ENCODE measurements at regions not wholly inside any gene's neighbourhood (a gene's known extent, or its start where the extent isn't known, plus 50 kb on each side); places are given as distances from the start of the nearest gene placed in this dataset.

- no peak for DNase-seq (ENCODE audit: extremely low read depth, low read depth)
Observed at GRCh38 chr7:25985196-25985595, 166.8 kb upstream of the NFE2L3 start.

- no peak for DNase-seq (ENCODE audit: extremely low read depth, low read depth)
Observed at GRCh38 chr7:25988640-25989039, 163.4 kb upstream of the NFE2L3 start.

DNA sequence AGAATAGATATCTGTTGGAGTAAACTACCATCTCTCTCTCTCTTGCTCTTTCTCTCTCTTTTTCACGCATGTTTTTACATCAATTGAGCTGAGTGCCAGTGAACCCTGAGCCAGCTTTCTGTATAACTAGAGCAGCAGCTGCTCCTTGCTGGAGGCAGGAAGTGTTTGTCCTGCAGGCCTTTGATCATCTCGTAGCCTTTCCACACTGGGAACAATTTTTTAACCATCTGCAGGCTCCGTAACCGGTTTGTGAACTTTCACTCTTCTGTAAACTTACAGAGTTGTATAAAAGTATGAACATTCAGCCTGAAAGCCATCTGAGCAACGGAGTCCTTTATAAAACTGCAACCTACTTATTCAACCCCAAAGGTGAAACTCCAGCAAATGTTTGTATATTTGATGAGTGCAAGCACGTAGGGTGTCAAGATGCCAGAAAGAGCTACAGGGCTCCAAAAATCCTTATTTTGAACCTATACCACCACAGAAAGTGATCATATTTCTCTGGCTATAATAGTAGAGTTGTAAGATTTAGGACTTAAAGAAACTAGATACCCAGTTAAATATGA lies 162.8 kb upstream of the NFE2L3 start:
- no peak for DNase-seq (ENCODE audit: extremely low read depth, low read depth)

- no peak for DNase-seq (ENCODE audit: extremely low read depth, low read depth)
Observed at GRCh38 chr7:25994433-25994994, 157.5 kb upstream of the NFE2L3 start.

DNA sequence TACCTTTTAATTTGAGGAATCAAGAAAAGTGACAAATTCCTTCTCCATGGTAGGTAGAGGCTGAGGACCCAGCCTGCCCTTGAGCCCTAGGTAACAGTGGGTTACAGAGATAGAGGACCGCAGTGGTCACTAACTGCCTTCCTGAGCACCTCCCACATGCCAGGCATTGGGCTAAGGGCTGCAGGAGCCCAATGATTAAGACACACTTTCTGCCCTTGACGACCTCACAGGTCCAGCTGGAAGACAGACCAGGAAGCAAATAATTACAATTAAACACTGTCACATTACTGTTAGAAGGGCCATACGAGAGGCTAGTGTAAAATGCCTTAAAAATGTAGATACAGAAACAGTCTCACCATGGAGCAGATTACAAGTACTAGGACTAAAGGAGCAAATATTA lies 156.8 kb upstream of the NFE2L3 start:
- no peak for DNase-seq (ENCODE audit: extremely low read depth, low read depth)

DNA sequence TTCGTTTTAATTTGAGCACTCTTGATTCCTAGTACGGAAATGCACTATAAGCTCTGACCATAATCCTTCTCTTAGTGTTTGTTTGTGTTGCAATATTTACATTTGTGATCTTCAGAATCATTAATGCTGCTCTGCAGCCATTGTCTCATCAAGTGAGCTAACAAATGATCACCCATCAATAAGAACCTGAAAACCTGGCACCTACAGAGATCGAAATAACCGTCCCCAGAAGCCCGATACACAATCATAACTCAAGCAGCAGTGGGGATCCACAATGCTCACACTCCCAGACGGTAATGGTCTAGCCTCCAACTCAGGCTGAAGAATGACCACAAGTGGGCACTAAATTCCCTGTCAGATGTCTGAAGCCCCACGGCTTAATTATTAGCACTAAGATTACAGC lies 156.0 kb upstream of the NFE2L3 start:
- DNase-seq (ENCODE audit: extremely low read depth, low read depth), result no peak

DNA sequence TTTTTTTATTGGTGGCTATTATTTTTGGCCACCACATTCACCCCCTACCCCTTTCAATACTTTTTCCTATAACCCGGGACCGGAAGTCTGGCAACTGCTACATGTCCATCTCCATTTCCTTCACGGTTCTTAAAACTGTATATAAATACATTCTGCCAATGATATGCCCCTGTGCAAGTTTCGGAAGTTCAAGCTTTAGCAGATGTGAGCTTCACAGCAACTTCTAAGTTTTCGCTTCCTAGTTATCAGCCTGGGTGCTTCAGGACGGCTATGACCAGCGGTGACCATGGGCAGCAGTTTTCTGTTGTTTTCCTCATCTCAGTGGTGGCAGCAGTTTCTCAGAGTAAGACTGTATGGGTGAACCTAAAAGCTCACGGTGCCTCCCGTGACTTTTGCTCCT lies 153.5 kb upstream of the NFE2L3 start:
- no peak for DNase-seq (ENCODE audit: extremely low read depth, low read depth)

DNA sequence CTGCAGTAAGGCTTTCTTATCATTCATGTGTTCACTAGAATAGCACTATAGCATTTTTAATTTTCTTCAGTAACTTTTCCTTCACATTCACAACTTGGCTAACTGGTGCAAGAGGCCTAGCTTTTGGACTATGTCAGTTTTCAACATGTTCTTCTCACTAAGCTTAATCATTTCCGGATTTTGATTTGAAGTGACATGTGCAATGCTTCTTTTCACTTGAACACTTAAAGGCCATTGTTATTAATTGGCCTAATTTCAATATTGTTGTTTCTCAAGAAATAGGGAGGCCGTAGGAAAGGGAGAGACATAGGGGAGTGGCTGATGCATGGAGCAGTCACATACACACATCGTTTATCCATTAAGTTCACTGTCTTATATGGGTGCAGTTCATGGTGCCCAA lies 151.2 kb upstream of the NFE2L3 start:
- DNase-seq (ENCODE audit: extremely low read depth, low read depth), result no peak

DNA sequence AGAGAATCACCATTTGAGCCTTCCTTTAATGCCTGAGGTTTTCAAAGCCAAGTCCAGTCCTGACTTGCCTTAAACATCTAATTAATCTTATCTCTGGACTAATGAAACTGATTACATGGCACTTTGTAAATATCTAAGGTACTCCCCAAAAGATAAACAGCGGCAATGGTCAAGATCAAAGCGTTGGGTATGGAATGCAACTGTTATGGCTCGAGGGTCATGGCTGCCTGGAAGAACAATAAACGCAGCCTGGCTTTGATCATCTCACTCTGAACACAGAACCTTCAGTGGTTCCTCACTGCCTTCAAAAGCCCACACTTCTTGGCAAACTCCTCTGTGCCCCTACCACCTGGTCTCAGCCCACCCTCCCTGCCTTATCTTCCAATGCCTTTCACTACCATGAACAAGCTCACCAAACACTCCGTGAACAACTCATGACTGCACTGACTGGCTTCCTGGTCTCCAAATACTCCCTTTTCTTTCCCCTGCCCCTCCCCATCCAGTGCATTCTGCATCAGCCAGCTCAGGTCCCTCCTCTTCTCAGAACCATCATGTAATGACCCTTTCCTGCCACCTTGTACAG lies 150.2 kb upstream of the NFE2L3 start:
- no peak for DNase-seq (ENCODE audit: extremely low read depth, low read depth)

DNA sequence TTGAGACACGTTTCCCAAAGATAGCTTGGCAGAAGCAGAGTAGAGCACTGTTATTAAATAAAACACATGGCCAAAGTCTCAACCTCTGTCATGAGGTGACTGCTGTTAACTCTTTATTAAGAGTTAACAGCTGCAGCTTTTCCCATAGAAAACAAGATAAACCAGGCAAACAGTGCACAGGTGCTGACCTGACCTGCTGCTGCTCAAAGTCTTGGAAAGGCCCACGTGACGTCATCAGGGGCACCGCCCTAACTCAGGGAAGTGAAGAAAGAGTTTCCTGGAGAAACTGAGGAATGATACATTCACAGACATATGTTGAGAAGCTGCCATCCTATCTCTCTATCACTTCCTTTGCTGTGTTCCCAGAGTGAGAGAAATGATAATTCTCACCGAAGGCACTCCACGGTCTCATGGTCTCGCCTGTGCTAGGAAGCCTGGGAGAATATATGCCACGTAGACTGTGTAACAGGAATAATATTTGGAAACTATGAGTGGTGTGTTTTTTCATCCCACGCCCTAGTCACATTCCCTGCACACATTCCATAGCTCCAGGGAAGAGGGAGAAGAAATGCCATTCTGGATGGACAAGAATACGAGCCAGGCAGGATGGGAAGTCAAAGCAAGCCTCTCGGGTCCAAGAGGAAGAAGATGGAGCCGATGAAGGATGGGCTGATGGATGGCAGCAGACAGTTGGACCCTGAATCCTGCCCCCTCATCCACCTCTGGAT lies 146.2 kb upstream of the NFE2L3 start:
- DNase-seq (ENCODE audit: extremely low read depth, low read depth), result no peak

DNA sequence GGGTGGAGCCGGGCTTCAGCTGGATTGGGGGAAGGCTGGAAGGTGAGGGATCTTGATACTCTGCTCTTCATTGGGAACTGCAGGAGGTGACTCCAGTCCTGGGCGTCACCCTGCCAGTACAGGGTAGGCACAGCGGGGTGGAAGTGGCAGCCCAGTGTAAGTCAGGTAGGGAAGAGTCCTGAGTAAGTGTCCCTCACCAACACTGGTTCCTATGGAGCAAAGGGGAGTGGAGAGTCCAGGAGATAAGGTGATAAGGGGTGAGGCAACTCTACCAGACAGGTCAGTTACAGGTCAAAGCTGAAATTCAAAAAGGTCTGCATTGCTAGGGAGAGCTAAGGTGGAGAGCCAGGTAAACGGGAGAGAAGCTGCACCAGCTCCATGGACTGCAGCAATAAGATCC lies 145.6 kb upstream of the NFE2L3 start:
- no peak for DNase-seq (ENCODE audit: extremely low read depth, low read depth)

DNA sequence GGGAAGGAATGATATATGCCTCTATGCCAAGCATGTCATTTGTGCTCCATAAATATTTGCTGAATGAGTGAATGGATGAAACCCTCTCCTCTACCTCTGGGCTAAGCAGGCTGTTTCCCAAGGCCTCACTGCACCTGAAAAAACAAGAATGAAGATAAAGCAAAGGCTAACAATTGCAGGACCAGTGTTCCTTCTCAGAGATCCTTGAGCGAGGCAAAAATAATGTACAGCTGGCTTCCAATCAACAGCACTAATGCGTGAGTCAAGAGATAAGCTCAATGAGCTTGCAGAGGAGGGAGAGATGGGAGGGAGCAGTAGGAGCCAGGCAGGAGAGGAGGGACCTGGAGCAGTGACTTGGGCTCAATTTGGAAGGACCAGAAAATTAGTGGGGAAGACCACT lies 144.5 kb upstream of the NFE2L3 start:
- DNase-seq (ENCODE audit: extremely low read depth, low read depth), result no peak

DNA sequence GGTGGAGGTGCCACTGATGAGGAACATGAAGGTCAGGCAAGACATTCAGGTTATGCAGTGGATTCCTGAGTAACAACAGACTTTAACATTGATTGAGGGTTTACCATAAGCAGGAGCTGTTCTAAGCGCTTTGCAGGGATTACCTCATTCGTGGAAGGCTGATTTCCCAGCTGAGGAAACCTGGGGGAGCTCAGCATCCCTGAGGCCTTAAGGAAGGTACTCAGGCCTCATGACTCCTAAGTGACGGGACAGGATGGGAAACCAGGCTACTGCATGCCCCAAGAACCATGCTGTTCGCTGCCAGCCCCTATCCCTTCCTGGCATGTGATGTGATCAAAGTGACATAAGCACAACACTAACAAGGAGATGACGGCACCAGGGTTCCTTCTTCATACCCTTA lies 143.6 kb upstream of the NFE2L3 start:
- DNase-seq (ENCODE audit: extremely low read depth, low read depth), result no peak

- no peak for DNase-seq (ENCODE audit: extremely low read depth, low read depth)
Observed at GRCh38 chr7:26011039-26011696, 140.8 kb upstream of the NFE2L3 start.

DNA sequence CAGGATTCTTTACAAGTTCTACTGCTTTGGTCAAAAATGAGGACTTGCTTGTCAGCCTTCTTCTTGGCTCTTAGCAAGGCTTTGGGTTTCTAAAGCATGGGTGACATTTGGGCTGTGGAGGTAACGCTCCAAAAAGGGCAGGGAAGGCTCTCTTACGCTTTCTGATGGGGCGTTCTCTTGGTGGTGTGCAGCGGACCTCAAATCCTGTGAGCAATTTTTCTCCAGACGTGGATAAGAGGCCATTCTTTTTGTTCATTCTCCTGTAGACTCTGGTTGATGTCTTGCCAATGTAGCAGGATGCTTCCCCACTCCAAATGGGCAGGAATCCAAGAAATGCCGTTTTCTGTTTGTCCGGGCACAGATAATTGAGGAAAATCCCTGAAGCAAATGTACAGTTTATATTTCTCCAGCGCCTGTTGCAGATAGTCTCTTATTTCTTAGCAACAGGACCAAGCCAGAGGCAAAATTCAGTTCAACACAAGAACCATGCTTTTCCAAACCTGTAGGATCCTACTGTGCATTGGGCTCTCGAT lies 138.4 kb upstream of the NFE2L3 start:
- no peak for DNase-seq (ENCODE audit: extremely low read depth, low read depth)

GRCh38 chr7:26022982-26023381 lies 129.0 kb upstream of the NFE2L3 start:
- DNase-seq (ENCODE audit: extremely low read depth, low read depth), result no peak

GRCh38 chr7:26029911-26030310 lies 122.1 kb upstream of the NFE2L3 start:
- no peak for DNase-seq (ENCODE audit: extremely low read depth, low read depth)

DNA sequence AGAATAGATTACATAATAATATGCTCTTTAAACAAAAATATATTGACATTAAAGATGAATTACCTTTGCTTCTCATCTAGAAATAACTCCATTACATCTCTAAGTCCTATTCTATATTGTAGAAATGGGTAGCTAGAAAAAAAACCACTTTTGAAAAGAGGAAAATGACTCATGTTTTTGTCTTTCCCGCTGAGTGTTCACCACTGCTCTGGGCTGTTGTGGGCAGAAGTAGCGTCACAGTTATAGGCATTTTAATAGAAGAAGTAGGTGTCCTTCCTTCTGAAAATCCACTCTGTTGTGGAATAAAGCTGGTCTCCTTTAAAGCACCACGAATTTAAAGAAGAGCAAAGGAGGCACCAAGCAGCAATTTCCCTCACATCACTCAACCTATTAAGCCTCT lies 117.6 kb upstream of the NFE2L3 start:
- no peak for DNase-seq (ENCODE audit: extremely low read depth, low read depth)

DNA sequence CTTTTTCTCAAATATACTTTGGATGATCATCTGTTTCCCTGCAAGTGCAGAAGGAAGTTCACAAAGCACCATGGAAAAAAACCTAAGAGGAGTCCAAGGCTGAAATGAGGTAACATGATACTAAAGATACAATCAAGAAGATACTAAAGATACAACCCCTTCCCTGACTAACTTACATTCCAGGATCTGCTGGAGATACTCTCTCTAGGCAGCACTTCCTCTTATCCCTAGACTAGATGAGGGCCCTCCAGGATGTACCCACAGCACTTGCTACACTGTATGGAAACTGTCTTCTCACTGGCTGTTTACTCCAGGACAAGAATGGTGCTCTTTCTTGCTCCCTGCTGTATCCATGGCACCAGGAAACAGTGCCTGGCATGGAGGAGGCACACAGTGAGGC lies 116.4 kb upstream of the NFE2L3 start:
- no peak for DNase-seq (ENCODE audit: extremely low read depth, low read depth)

- no peak for DNase-seq (ENCODE audit: extremely low read depth, low read depth)
Observed at GRCh38 chr7:26036092-26036491, 115.9 kb upstream of the NFE2L3 start.

DNA sequence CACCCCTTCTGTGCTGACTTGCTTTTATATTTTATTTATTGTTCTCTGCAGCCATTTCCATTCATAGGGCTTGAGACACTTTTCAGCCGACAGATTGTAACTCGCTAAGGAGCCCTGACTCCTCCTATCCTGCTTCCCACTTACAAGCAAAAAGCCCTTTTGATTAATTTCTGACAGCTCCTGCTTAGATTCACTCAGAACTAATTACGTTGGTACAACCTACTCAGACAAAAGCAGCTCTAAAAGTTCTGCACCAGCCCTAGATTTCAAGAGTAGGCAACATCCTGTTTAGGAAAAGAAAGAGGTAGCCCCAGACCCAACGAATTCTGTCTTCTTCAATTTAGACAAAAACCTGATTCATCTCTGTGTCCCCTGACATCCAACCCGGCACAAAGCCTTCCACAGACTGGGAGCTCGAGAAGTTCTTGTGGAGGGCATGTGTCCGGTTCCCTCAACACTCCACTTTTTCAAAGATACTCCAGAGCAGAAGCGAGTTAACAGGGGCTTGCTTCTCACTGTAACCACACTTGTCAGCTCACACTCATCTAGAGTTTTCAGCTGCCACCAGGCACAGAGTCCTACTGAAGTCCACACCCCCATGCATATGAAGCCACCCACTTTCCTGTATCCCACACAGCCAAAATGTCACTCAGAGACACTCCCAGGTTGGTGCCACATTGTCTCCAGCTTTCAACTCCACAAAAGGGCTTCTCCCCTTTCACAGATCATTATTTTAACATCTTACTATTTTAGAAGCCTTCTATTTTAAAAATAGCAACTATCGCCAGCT lies 113.6 kb upstream of the NFE2L3 start:
- DNase-seq (ENCODE audit: extremely low read depth, low read depth), result no peak
